H1 (cell line): ENCODE measurements at regions not wholly inside any gene's neighbourhood (a gene's known extent, or its start where the extent isn't known, plus 50 kb on each side); places are given as distances from the start of the nearest gene placed in this dataset.

Experiments
- CTCF ChIA-PET: fragments of 300-600 bp; sonication (Branson Sonifier 250); formaldehyde crosslinking; loops from one replicate; lab custom pipeline; 2021; ENCODE audit not compliant: partially characterized antibody; lab: Charles Lee
- POLR2A ChIA-PET: fragments of 300-600 bp; sonication (Branson Sonifier 250); formaldehyde crosslinking; loops from one replicate; lab custom pipeline; 2021; ENCODE audit warnings: inconsistent platforms; ENCODE audit not compliant: partially characterized antibody; lab: Charles Lee
- DNase-seq, 2 experiments: peaks; one replicate each; pipeline versions ENCODE4 v3.0.0 to v3.0.0-alpha.2; 2010 to 2022; ENCODE audit warnings: low spot score in 2 of 2, low read depth in 1 of 2, mixed read lengths in 1 of 2
- FAIRE-seq: peaks from 2 replicates; lab custom pipeline; 2011; peaks lifted over from hg19 to GRCh38; lab: Jason Lieb, UNC
- H2AFZ ChIP-seq: 2 replicates; pipeline ENCODE4 v1.8.1; 2012; ENCODE audit warnings: low read length, inconsistent platforms
- H2AK5ac ChIP-seq: 2 replicates; pipeline ENCODE4 v1.6.1; 2013; ENCODE audit warnings: low read depth, low read length
- H2BK120ac ChIP-seq: replicated peaks from 2 replicates; pipeline ENCODE3; 2013; ENCODE audit warnings: low read depth, low read length, inconsistent platforms
- H2BK12ac ChIP-seq: 2 replicates; pipeline ENCODE4 v1.6.1; 2013; ENCODE audit warnings: low read depth, low read length
- H2BK15ac ChIP-seq: 2 replicates; pipeline ENCODE4 v1.6.1; 2013; ENCODE audit warnings: low read length
- H2BK20ac ChIP-seq: 2 replicates; pipeline ENCODE4 v1.6.1; 2013; ENCODE audit warnings: low read length
- H2BK5ac ChIP-seq: 2 replicates; pipeline ENCODE4 v1.6.1; 2013; ENCODE audit warnings: low read depth, low read length
- H3K14ac ChIP-seq: 2 replicates; pipeline ENCODE4 v1.6.1; 2013; ENCODE audit warnings: inconsistent platforms; ENCODE audit not compliant: insufficient read length
- H3K18ac ChIP-seq: 2 replicates; pipeline ENCODE4 v1.6.1; 2013; ENCODE audit warnings: low read length; ENCODE audit errors: extremely low read depth
- H3K23ac ChIP-seq: 2 replicates; pipeline ENCODE4 v1.6.1; 2013; ENCODE audit warnings: inconsistent platforms; ENCODE audit not compliant: insufficient read length
- H3K23me2 ChIP-seq: 2 replicates; pipeline ENCODE4 v1.6.1; 2013; ENCODE audit warnings: low read depth, low read length
- H3K27ac ChIP-seq: 2 replicates; pipeline ENCODE4 v1.6.1; 2011; ENCODE audit warnings: low read depth, low read length, inconsistent platforms
- H3K27me3 ChIP-seq, 4 experiments: replicated peaks in 1 of 4; 1 replicate in 1 of 4; 2 replicates in 3 of 4; pipeline versions ENCODE4 v1.6.1 to v1.8.1; 2011 to 2013; ENCODE audit warnings: low read length in 3 of 4, mild to moderate bottlenecking in 3 of 4, inconsistent platforms in 2 of 4, mixed read lengths in 2 of 4, moderate library complexity in 1 of 4; ENCODE audit not compliant: control insufficient read depth in 3 of 4, insufficient read depth in 3 of 4; ENCODE audit errors: extremely low read depth in 1 of 4
- H3K36me3 ChIP-seq, 4 experiments: 2 replicates each; pipeline versions ENCODE4 v1.6.1 to v1.8.1; 2011 to 2013; ENCODE audit warnings: mild to moderate bottlenecking in 4 of 4, low read length in 3 of 4, moderate library complexity in 2 of 4, control low read depth in 1 of 4, inconsistent platforms in 1 of 4; ENCODE audit not compliant: insufficient read depth in 4 of 4, control insufficient read depth in 2 of 4
- H3K4ac ChIP-seq: replicated peaks from 2 replicates; pipeline ENCODE3; 2013; ENCODE audit warnings: low read length, low read depth, mixed read lengths, inconsistent platforms; ENCODE audit not compliant: insufficient read length
- H3K4me1 ChIP-seq, 4 experiments: replicated peaks in 1 of 4; 1 replicate in 1 of 4; 2 replicates in 3 of 4; pipeline versions ENCODE4 v1.6.1 to v1.8.1; 2011 to 2013; ENCODE audit warnings: low read length in 3 of 4, inconsistent platforms in 2 of 4, mixed read lengths in 1 of 4; ENCODE audit not compliant: insufficient read depth in 4 of 4, control insufficient read depth in 3 of 4
- H3K4me2 ChIP-seq, 2 experiments: 2 replicates each; pipeline versions ENCODE4 v1.6.1 to v1.8.1; 2011 to 2013; ENCODE audit warnings: low read depth in 2 of 2, low read length in 2 of 2, control low read depth in 1 of 2, inconsistent platforms in 1 of 2, mild to moderate bottlenecking in 1 of 2; ENCODE audit not compliant: insufficient read depth in 1 of 2
- H3K4me3 ChIP-seq, 4 experiments: fragments of 200-600, 300-600 bp in 1 of 4; sonication (generic), shearing (Covaris generic), sonication (Bioruptor Twin) in 1 of 4; 2 replicates each; pipeline versions ENCODE4 v1.5.1 to v1.8.1; 2011 to 2016; ENCODE audit warnings: low read length in 4 of 4, low read depth in 3 of 4, control low read depth in 2 of 4, inconsistent platforms in 2 of 4, mild to moderate bottlenecking in 2 of 4, mixed read lengths in 1 of 4, moderate library complexity in 1 of 4; ENCODE audit not compliant: insufficient read depth in 2 of 4; ENCODE audit errors: extremely low read depth in 1 of 4
- H3K56ac ChIP-seq: replicated peaks from 2 replicates; pipeline ENCODE3; 2013; ENCODE audit warnings: low read depth, mild to moderate bottlenecking, mixed read lengths, low read length, inconsistent platforms; ENCODE audit not compliant: insufficient read length
- H3K79me1 ChIP-seq: 2 replicates; pipeline ENCODE4 v1.6.1; 2013; ENCODE audit warnings: low read depth, low read length, control low read depth
- H3K79me2 ChIP-seq, 2 experiments: 2 replicates each; pipeline versions ENCODE4 v1.6.1 to v1.8.1; 2012 to 2013; ENCODE audit warnings: low read length in 2 of 2, mild to moderate bottlenecking in 2 of 2, inconsistent platforms in 1 of 2; ENCODE audit not compliant: insufficient read depth in 2 of 2, control insufficient read depth in 1 of 2
- H3K9ac ChIP-seq, 4 experiments: replicated peaks in 1 of 4; 1 replicate in 1 of 4; 2 replicates in 3 of 4; pipeline versions ENCODE4 v1.6.1 to v1.8.1; 2011 to 2013; ENCODE audit warnings: low read depth in 3 of 4, low read length in 3 of 4, control low read depth in 2 of 4, mild to moderate bottlenecking in 2 of 4, moderate library complexity in 2 of 4, inconsistent platforms in 1 of 4; ENCODE audit errors: extremely low read depth in 1 of 4
- H3K9me3 ChIP-seq, 2 experiments: 2 replicates each; pipeline versions ENCODE4 v1.6.1 to v1.8.1; 2012 to 2013; ENCODE audit warnings: mild to moderate bottlenecking in 2 of 2, moderate library complexity in 2 of 2, control low read depth in 1 of 2, inconsistent platforms in 1 of 2, low read depth in 1 of 2, low read length in 1 of 2, mixed read lengths in 1 of 2; ENCODE audit not compliant: insufficient read depth in 2 of 2
- H4K20me1 ChIP-seq, 2 experiments: replicated peaks in 1 of 2; 2 replicates each; pipeline versions ENCODE3 to v1.8.1; 2011 to 2013; ENCODE audit warnings: inconsistent platforms in 2 of 2, low read length in 2 of 2, mild to moderate bottlenecking in 1 of 2; ENCODE audit not compliant: insufficient read depth in 2 of 2, control insufficient read depth in 1 of 2
- H4K5ac ChIP-seq: 2 replicates; pipeline ENCODE4 v1.6.1; 2013; ENCODE audit warnings: low read length, low read depth, mixed read lengths, inconsistent platforms; ENCODE audit not compliant: insufficient read length
- H4K8ac ChIP-seq: 2 replicates; pipeline ENCODE4 v1.8.0; 2013; ENCODE audit warnings: mild to moderate bottlenecking, moderate library complexity, low read length, inconsistent platforms; ENCODE audit not compliant: insufficient read depth; ENCODE audit errors: extremely low read depth
- H4K91ac ChIP-seq: replicated peaks from 2 replicates; pipeline ENCODE3; 2013; ENCODE audit warnings: low read length, mixed read lengths, inconsistent platforms; ENCODE audit not compliant: insufficient read length
- ATF2 ChIP-seq: IDR thresholded peaks from 2 replicates; pipeline ENCODE4 v1.6.1; 2012; ENCODE audit warnings: low read length, inconsistent platforms
- CBX8 ChIP-seq: fragments of 300-800, 300-1000 bp; sonication (generic); IDR thresholded peaks from 2 replicates; pipeline ENCODE4 v1.7.1; 2016; ENCODE audit warnings: low read depth, low read length, borderline replicate concordance
- CHD2 ChIP-seq: IDR thresholded peaks from 2 replicates; pipeline ENCODE4 v1.6.1; 2012; ENCODE audit warnings: low read length, improper control_type of control experiment
- CREB1 ChIP-seq: IDR thresholded peaks from 2 replicates; pipeline ENCODE4 v1.6.1; 2012; ENCODE audit warnings: inconsistent platforms
- EGR1 ChIP-seq: IDR thresholded peaks from 2 replicates; pipeline ENCODE4 v1.6.1; 2011; ENCODE audit warnings: low read depth, low read length, borderline replicate concordance
- HDAC6 ChIP-seq: IDR thresholded peaks from one replicate; pipeline ENCODE4 v1.7.1; 2012; ENCODE audit warnings: low read depth, mild to moderate bottlenecking, inconsistent platforms, low read length, moderate library complexity
- NANOG ChIP-seq: IDR thresholded peaks from 2 replicates; pipeline ENCODE4 v1.6.1; 2011; ENCODE audit warnings: low read length, low read depth, mild to moderate bottlenecking, inconsistent platforms; ENCODE audit not compliant: insufficient read depth, poor library complexity, severe bottlenecking
- PHF8 ChIP-seq: fragments of 200-600 bp; sonication (generic); conservative IDR thresholded peaks from 2 replicates; pipeline ENCODE4 v1.7.1; 2012; ENCODE audit warnings: low read depth, mild to moderate bottlenecking, inconsistent platforms, low read length, moderate library complexity
- RBBP5 ChIP-seq: IDR thresholded peaks from 2 replicates; pipeline ENCODE4 v1.7.1; 2012; ENCODE audit warnings: low read depth, mild to moderate bottlenecking, inconsistent platforms, low read length, moderate library complexity, borderline replicate concordance
- SP1 ChIP-seq: IDR thresholded peaks from 2 replicates; pipeline ENCODE4 v1.6.1; 2011; ENCODE audit warnings: low read depth, low read length
- SRF ChIP-seq: IDR thresholded peaks from 2 replicates; pipeline ENCODE4 v1.6.1; 2011; ENCODE audit warnings: mild to moderate bottlenecking, low read depth, low read length, moderate library complexity
- WGBS, 2 experiments: shearing (Covaris generic) in 1 of 2; methylation state at CpG; one replicate each; pipeline versions ENCODE4 v1.1.6 to v1.1.7; 2013 to 2015; ENCODE audit warnings: low lambda C conversion rate in 2 of 2, mixed read lengths in 2 of 2, inconsistent platforms in 1 of 2, low coverage in 1 of 2, missing lambda C conversion rate in 1 of 2; ENCODE audit not compliant: insufficient replicate concordance in 2 of 2, insufficient coverage in 1 of 2, insufficient read length in 1 of 2; ENCODE audit errors: extremely low coverage in 1 of 2, missing lambda C conversion rate in 1 of 2; 5-methylcytosine and 5-hydroxymethylcytosine counted together

GRCh38 chr9:107592424-107592823 is 102.9 kb upstream of the KLF4 start:
- H3K4me3 ChIP-seq = no peak overlapping the region
- DNase-seq = no peak
- H3K23ac ChIP-seq = no peak overlapping the region
- H3K27ac ChIP-seq = no peak overlapping the region
- no peak for FAIRE-seq
- H3K79me1 ChIP-seq = no peaks in the 10 kb centered on the region
- no peaks in the 10 kb centered on the region for H3K79me2 ChIP-seq
- no peaks in the 10 kb centered on the region for H3K23me2 ChIP-seq
- H4K20me1 ChIP-seq = no peaks in the 10 kb centered on the region
- no peak overlapping the region for H4K8ac ChIP-seq
- H2AK5ac ChIP-seq = no peak overlapping the region
- no peak overlapping the region for H3K4ac ChIP-seq
- no peak overlapping the region for H2BK20ac ChIP-seq
- 99% methylated on average over 7 of the region's 7 CpGs; no CpG with 5 or more reads in 1 of the 2 experiments for WGBS, 2 experiments
- CTCF ChIA-PET = no interaction called here
- H2BK15ac ChIP-seq = no peak overlapping the region
- no peak overlapping the region for H4K91ac ChIP-seq
- no peaks in the 10 kb centered on the region for H3K9me3 ChIP-seq
- H3K27me3 ChIP-seq = no peaks in the 10 kb centered on the region
- no peak overlapping the region for H2BK120ac ChIP-seq
- TF ChIP-seq SRF (no peak), CBX8 (no peak), PHF8 (no peak), CHD2 (no peak), ATF2 (no peak), CREB1 (no peak), RBBP5 (no peak), NANOG (no peak), EGR1 (no peak), SP1 (no peak), HDAC6 (no peak)
- no peak overlapping the region for H2BK5ac ChIP-seq
- no peak overlapping the region for H2AFZ ChIP-seq
- POLR2A ChIA-PET = no interaction called here
- H3K36me3 ChIP-seq = no peaks in the 10 kb centered on the region
- H3K4me1 ChIP-seq = no peaks in the 10 kb centered on the region
- no peak overlapping the region for H3K56ac ChIP-seq
- no peak overlapping the region for H3K4me2 ChIP-seq
- no peak overlapping the region for H3K9ac ChIP-seq
- H3K18ac ChIP-seq = no peak overlapping the region
- H2BK12ac ChIP-seq = no peak overlapping the region
- no peak overlapping the region for H4K5ac ChIP-seq
- no peak overlapping the region for H3K14ac ChIP-seq
